GM12891 (cell line): ENCODE measurements at regions not wholly inside any gene's neighbourhood (a gene's known extent, or its start where the extent isn't known, plus 50 kb on each side); places are given as distances from the start of the nearest gene placed in this dataset.

ENCODE experiments used
- POLR2A ChIP-seq: IDR thresholded peaks from 2 replicates; pipeline ENCODE4 v1.6.1; 2011; ENCODE audit warnings: low read depth, low read length, control low read depth
- POLR2AphosphoS5 ChIP-seq: IDR thresholded peaks from 2 replicates; pipeline ENCODE4 v1.6.1; 2011; ENCODE audit warnings: low read depth, low read length, control low read depth
- POU2F2 ChIP-seq: IDR thresholded peaks from 2 replicates; pipeline ENCODE4 v1.6.1; 2011; ENCODE audit warnings: low read depth, mild to moderate bottlenecking, control low read depth, low read length, moderate library complexity

GRCh38 chr13:34065928-34066327, 248.0 kb downstream of the RFC3 start:
- TF ChIP-seq POLR2A (no peak), POU2F2 (no peak), POLR2AphosphoS5 (no peak)
